HEK293 (cell line): ENCODE measurements at regions not wholly inside any gene's neighbourhood (a gene's known extent, or its start where the extent isn't known, plus 50 kb on each side); places are given as distances from the start of the nearest gene placed in this dataset.

Source experiments
- ATF2 ChIP-seq: fragments of 450-650 bp; formaldehyde crosslinking; IDR thresholded peaks from 2 replicates; pipeline ENCODE4 v1.5.1; 2016; ENCODE audit warnings: missing biosample characterization, missing genetic modification characterization, low read depth
- CTCF ChIP-seq: fragments of 450-650 bp; formaldehyde crosslinking; IDR thresholded peaks from 2 replicates; pipeline ENCODE4 v1.5.1; 2016; ENCODE audit warnings: missing biosample characterization, missing genetic modification characterization
- MYNN ChIP-seq: fragments of 450-650 bp; formaldehyde crosslinking; IDR thresholded peaks from 2 replicates; pipeline ENCODE4 v1.5.1; 2016; ENCODE audit warnings: missing biosample characterization, missing genetic modification characterization, borderline replicate concordance
- PBX3 ChIP-seq: sonication (generic); formaldehyde crosslinking; IDR thresholded peaks from 2 replicates; pipeline ENCODE4 v1.8.1; 2022; ENCODE audit warnings: mild to moderate bottlenecking, moderate library complexity, missing genetic modification reagents
- SP3 ChIP-seq: fragments of 450-650 bp; formaldehyde crosslinking; IDR thresholded peaks from 2 replicates; pipeline ENCODE4 v1.5.1; 2016; ENCODE audit warnings: missing biosample characterization, missing genetic modification characterization
- YY1 ChIP-seq: fragments of 450-650 bp; formaldehyde crosslinking; IDR thresholded peaks from 2 replicates; pipeline ENCODE4 v1.5.1; 2018; ENCODE audit warnings: missing biosample characterization, missing genetic modification characterization
- ZNF18 ChIP-seq: fragments of 450-650 bp; formaldehyde crosslinking; IDR thresholded peaks from 2 replicates; pipeline ENCODE4 v1.5.1; 2016; ENCODE audit warnings: missing biosample characterization, missing genetic modification characterization
- ZNF274 ChIP-seq, 2 experiments: fragments of 200-500 bp in 1 of 2; fragments of 450-650 bp in 1 of 2; sonication (Bioruptor generic) in 1 of 2; formaldehyde crosslinking in 1 of 2; IDR thresholded peaks; 2 replicates each; pipeline versions ENCODE4 v1.5.1 to v1.6.1; 2014 to 2016; ENCODE audit warnings: borderline replicate concordance in 1 of 2, inconsistent platforms in 1 of 2, low read length in 1 of 2, missing biosample characterization in 1 of 2, missing genetic modification characterization in 1 of 2
- ZNF311 ChIP-seq: fragments of 450-650 bp; formaldehyde crosslinking; IDR thresholded peaks from 2 replicates; pipeline ENCODE4 v1.5.1; 2017; ENCODE audit warnings: missing biosample characterization, missing genetic modification characterization, borderline replicate concordance
- ZNF488 ChIP-seq: fragments of 450-650 bp; formaldehyde crosslinking; IDR thresholded peaks from 2 replicates; pipeline ENCODE4 v1.5.1; 2016; ENCODE audit warnings: missing biosample characterization, missing genetic modification characterization
- ZNF677 ChIP-seq: fragments of 450-650 bp; IDR thresholded peaks from 2 replicates; pipeline ENCODE4 v1.5.0; 2018; ENCODE audit warnings: missing biosample characterization, mild to moderate bottlenecking, missing genetic modification characterization, moderate library complexity
- ZNF843 ChIP-seq: fragments of 450-650 bp; formaldehyde crosslinking; IDR thresholded peaks from 2 replicates; pipeline ENCODE4 v1.5.1; 2016; ENCODE audit warnings: missing biosample characterization, missing genetic modification characterization

GRCh38 chr14:65803885-65804284 is 391.4 kb downstream of the FUT8 start:
- TF ChIP-seq ZNF843 (tag by site-specific recombination) = no peak
- TF ChIP-seq ZNF18 (tag by site-specific recombination) = no peak
- no peak for TF ChIP-seq CTCF (tag by site-specific recombination)
- TF ChIP-seq ATF2 (tag by site-specific recombination) = no peak
- TF ChIP-seq PBX3 (CRISPR knock-in tag) = no peak
- TF ChIP-seq ZNF488 (tag by site-specific recombination) = no peak
- no peak for TF ChIP-seq ZNF274 (IDR thresholded peaks at IDR 0.05; ENCODE audit: low read length)
- TF ChIP-seq ZNF274 (tag by site-specific recombination; IDR thresholded peaks at IDR 0.05; ENCODE audit: borderline replicate concordance) = no peak
- no peak for TF ChIP-seq MYNN (tag by site-specific recombination)
- TF ChIP-seq ZNF677 (tag by site-specific recombination) = no peak
- TF ChIP-seq ZNF311 (tag by site-specific recombination) = no peak
- no peak for TF ChIP-seq SP3 (tag by site-specific recombination)
- no peak for TF ChIP-seq YY1 (tag by site-specific recombination)
